ENCODE measurements at regions not wholly inside any gene's neighbourhood (a gene's known extent, or its start where the extent isn't known, plus 50 kb on each side); places are given as distances from the start of the nearest gene placed in this dataset.
"Not testable (repeated sequence)": the region's sequence is repeated elsewhere in the genome, so short reads cannot be mapped to it uniquely, and the experiment has no call there.

GRCh38 chr6:26275663-26276062 is 89.3 kb upstream of the BTN3A2 start:
- H3K27ac ChIP-seq = no peak overlapping the region
- TF ChIP-seq ZFX (IDR thresholded peaks at IDR 0.05; ENCODE audit: borderline replicate concordance) (no peak), CTCF (IDR thresholded peaks at IDR 0.05) (no peak)

GRCh38 chr6:26276841-26277648 is 88.0 kb upstream of the BTN3A2 start:
- no peak overlapping the region for H3K27ac ChIP-seq
- TF ChIP-seq ZFX (IDR thresholded peaks at IDR 0.05; ENCODE audit: borderline replicate concordance) (no peak), CTCF (IDR thresholded peaks at IDR 0.05) (no peak)

GRCh38 chr6:26278536-26278935 is 86.5 kb upstream of the BTN3A2 start:
- H3K27ac ChIP-seq = no peak overlapping the region
- TF ChIP-seq ZFX (IDR thresholded peaks at IDR 0.05; ENCODE audit: borderline replicate concordance) = no peak
- no peak for TF ChIP-seq CTCF (IDR thresholded peaks at IDR 0.05)

- not testable (repeated sequence) for H3K27ac ChIP-seq
These were observed 85.6 kb upstream of the BTN3A2 start for GRCh38 chr6:26279371-26279770.

GRCh38 chr6:26280407-26280806 is 84.6 kb upstream of the BTN3A2 start:
- H3K27ac ChIP-seq = no peak overlapping the region
- TF ChIP-seq ZFX (IDR thresholded peaks at IDR 0.05; ENCODE audit: borderline replicate concordance) (no peak), CTCF (IDR thresholded peaks at IDR 0.05) (no peak)

- H3K27ac ChIP-seq = peak overlapping the region; percentile 98
- no peak for TF ChIP-seq CTCF (IDR thresholded peaks at IDR 0.05)
- no peak for TF ChIP-seq ZFX (IDR thresholded peaks at IDR 0.05; ENCODE audit: borderline replicate concordance)
These were observed 80.4 kb upstream of the BTN3A2 start for GRCh38 chr6:26284537-26285142.

GRCh38 chr6:26285143-26286134 is 79.6 kb upstream of the BTN3A2 start:
- peak overlapping the region; percentile 98 for H3K27ac ChIP-seq
- no peak for TF ChIP-seq ZFX (IDR thresholded peaks at IDR 0.05; ENCODE audit: borderline replicate concordance)
- no peak for TF ChIP-seq CTCF (IDR thresholded peaks at IDR 0.05)

All from 22Rv1 (cell line).